ENCODE measurements at regions not wholly inside any gene's neighbourhood (a gene's known extent, or its start where the extent isn't known, plus 50 kb on each side); places are given as distances from the start of the nearest gene placed in this dataset.
"Not testable (repeated sequence)": the region's sequence is repeated elsewhere in the genome, so short reads cannot be mapped to it uniquely, and the experiment has no call there.

- Histone ChIP-seq H3K4me3 (ENCODE audit: low read depth in 1 of 2, low read length in 2 of 2) (no peak overlapping the region), H3K27ac (ENCODE audit: low read depth in 2 of 2, low read length in 1 of 2) (no peak overlapping the region), H3K27me3 (ENCODE audit: control insufficient read depth in 1 of 2, insufficient read depth in 2 of 2, low read length in 2 of 2) (no peaks in the 10 kb centered on the region), H3K9me3 (ENCODE audit: control insufficient read depth in 2 of 2, insufficient read depth in 1 of 2, low read depth in 1 of 2, low read length in 1 of 2) (no peaks in the 10 kb centered on the region), H3K4me1 (ENCODE audit: control insufficient read depth in 2 of 2, insufficient read depth in 2 of 2, low read length in 1 of 2) (no peaks in the 10 kb centered on the region), H3K36me3 (ENCODE audit: control insufficient read depth in 2 of 2, insufficient read depth in 2 of 2, low read length in 1 of 2) (no peaks in the 10 kb centered on the region)
- WGBS, 2 donors: 30 to 51% methylated on average over 9 of the region's 9 CpGs
Measured at GRCh38 chr6:19921786-19922185, 84.6 kb downstream of the ID4 start.

- no peaks in the 10 kb centered on the region for H3K9me3 ChIP-seq (ENCODE audit: control insufficient read depth in 2 of 2, insufficient read depth in 1 of 2, low read depth in 1 of 2, low read length in 1 of 2)
- no peak overlapping the region for H3K27ac ChIP-seq (ENCODE audit: low read depth in 2 of 2, low read length in 1 of 2)
- no peak overlapping the region for H3K4me3 ChIP-seq (ENCODE audit: low read depth in 1 of 2, low read length in 2 of 2)
- WGBS, 2 donors: 94 to 98% methylated on average over 1 of the region's 1 CpG
- no peaks in the 10 kb centered on the region for H3K27me3 ChIP-seq (ENCODE audit: control insufficient read depth in 1 of 2, insufficient read depth in 2 of 2, low read length in 2 of 2)
- no peaks in the 10 kb centered on the region for H3K4me1 ChIP-seq (ENCODE audit: control insufficient read depth in 2 of 2, insufficient read depth in 2 of 2, low read length in 1 of 2)
- no peaks in the 10 kb centered on the region for H3K36me3 ChIP-seq (ENCODE audit: control insufficient read depth in 2 of 2, insufficient read depth in 2 of 2, low read length in 1 of 2)
Measured at GRCh38 chr6:19925533-19925932, 88.4 kb downstream of the ID4 start.

- WGBS, 2 donors: 86 to 91% methylated on average over 2 of the region's 2 CpGs
- H3K9me3 ChIP-seq (ENCODE audit: control insufficient read depth in 2 of 2, insufficient read depth in 1 of 2, low read depth in 1 of 2, low read length in 1 of 2): no peaks in the 10 kb centered on the region
- no peak overlapping the region for H3K27ac ChIP-seq (ENCODE audit: low read depth in 2 of 2, low read length in 1 of 2)
- no peaks in the 10 kb centered on the region for H3K36me3 ChIP-seq (ENCODE audit: control insufficient read depth in 2 of 2, insufficient read depth in 2 of 2, low read length in 1 of 2)
- H3K27me3 ChIP-seq (ENCODE audit: control insufficient read depth in 1 of 2, insufficient read depth in 2 of 2, low read length in 2 of 2): no peaks in the 10 kb centered on the region
- no peak overlapping the region for H3K4me3 ChIP-seq (ENCODE audit: low read depth in 1 of 2, low read length in 2 of 2)
- H3K4me1 ChIP-seq (ENCODE audit: control insufficient read depth in 2 of 2, insufficient read depth in 2 of 2, low read length in 1 of 2): no peaks in the 10 kb centered on the region
Measured at GRCh38 chr6:19928461-19928860, 91.3 kb downstream of the ID4 start.

GRCh38 chr6:19929312-19929711 lies 92.1 kb downstream of the ID4 start:
- H3K27me3 ChIP-seq (ENCODE audit: control insufficient read depth in 1 of 2, insufficient read depth in 2 of 2, low read length in 2 of 2): no peaks in the 10 kb centered on the region
- no peak overlapping the region for H3K27ac ChIP-seq (ENCODE audit: low read depth in 2 of 2, low read length in 1 of 2)
- no peaks in the 10 kb centered on the region for H3K36me3 ChIP-seq (ENCODE audit: control insufficient read depth in 2 of 2, insufficient read depth in 2 of 2, low read length in 1 of 2)
- no peak overlapping the region for H3K4me3 ChIP-seq (ENCODE audit: low read depth in 1 of 2, low read length in 2 of 2)
- WGBS, 2 donors: 52 to 65% methylated on average over 1 of the region's 1 CpG
- H3K4me1 ChIP-seq (ENCODE audit: control insufficient read depth in 2 of 2, insufficient read depth in 2 of 2, low read length in 1 of 2): no peaks in the 10 kb centered on the region
- H3K9me3 ChIP-seq (ENCODE audit: control insufficient read depth in 2 of 2, insufficient read depth in 1 of 2, low read depth in 1 of 2, low read length in 1 of 2): no peaks in the 10 kb centered on the region

GRCh38 chr6:19934996-19935591 lies 97.9 kb downstream of the ID4 start:
- no peaks in the 10 kb centered on the region for H3K36me3 ChIP-seq (ENCODE audit: control insufficient read depth in 2 of 2, insufficient read depth in 2 of 2, low read length in 1 of 2)
- WGBS, 2 donors: 54 to 70% methylated on average over 5 of the region's 5 CpGs
- H3K4me1 ChIP-seq (ENCODE audit: control insufficient read depth in 2 of 2, insufficient read depth in 2 of 2, low read length in 1 of 2): no peaks in the 10 kb centered on the region
- H3K9me3 ChIP-seq (ENCODE audit: control insufficient read depth in 2 of 2, insufficient read depth in 1 of 2, low read depth in 1 of 2, low read length in 1 of 2): no peaks in the 10 kb centered on the region
- H3K27ac ChIP-seq (ENCODE audit: low read depth in 2 of 2, low read length in 1 of 2): no peak overlapping the region
- no peaks in the 10 kb centered on the region for H3K27me3 ChIP-seq (ENCODE audit: control insufficient read depth in 1 of 2, insufficient read depth in 2 of 2, low read length in 2 of 2)
- no peak overlapping the region for H3K4me3 ChIP-seq (ENCODE audit: low read depth in 1 of 2, low read length in 2 of 2)

- not testable (repeated sequence) for H3K4me3 ChIP-seq (ENCODE audit: low read depth in 1 of 2, low read length in 2 of 2); H3K4me1 ChIP-seq (ENCODE audit: control insufficient read depth in 2 of 2, insufficient read depth in 2 of 2, low read length in 1 of 2); H3K27me3 ChIP-seq (ENCODE audit: control insufficient read depth in 1 of 2, insufficient read depth in 2 of 2, low read length in 2 of 2); H3K27ac ChIP-seq (ENCODE audit: low read depth in 2 of 2, low read length in 1 of 2); H3K9me3 ChIP-seq (ENCODE audit: control insufficient read depth in 2 of 2, insufficient read depth in 1 of 2, low read depth in 1 of 2, low read length in 1 of 2); H3K36me3 ChIP-seq (ENCODE audit: control insufficient read depth in 2 of 2, insufficient read depth in 2 of 2, low read length in 1 of 2)
- 94 to 96% methylated on average over 20 to 28 of the region's 28 CpGs for WGBS, 2 donors
Measured at GRCh38 chr6:19939321-19939720, 102.2 kb downstream of the ID4 start.

GRCh38 chr6:19939926-19940325 lies 102.8 kb downstream of the ID4 start:
- H3K9me3 ChIP-seq (ENCODE audit: control insufficient read depth in 2 of 2, insufficient read depth in 1 of 2, low read depth in 1 of 2, low read length in 1 of 2); H3K4me1 ChIP-seq (ENCODE audit: control insufficient read depth in 2 of 2, insufficient read depth in 2 of 2, low read length in 1 of 2); H3K27ac ChIP-seq (ENCODE audit: low read depth in 2 of 2, low read length in 1 of 2); H3K36me3 ChIP-seq (ENCODE audit: control insufficient read depth in 2 of 2, insufficient read depth in 2 of 2, low read length in 1 of 2); H3K4me3 ChIP-seq (ENCODE audit: low read depth in 1 of 2, low read length in 2 of 2); H3K27me3 ChIP-seq (ENCODE audit: control insufficient read depth in 1 of 2, insufficient read depth in 2 of 2, low read length in 2 of 2): not testable (repeated sequence)
- WGBS, 2 donors: 94 to 96% methylated on average over 16 to 23 of the region's 28 CpGs

GRCh38 chr6:19943042-19943441 lies 105.9 kb downstream of the ID4 start:
- H3K36me3 ChIP-seq (ENCODE audit: control insufficient read depth in 2 of 2, insufficient read depth in 2 of 2, low read length in 1 of 2): no peaks in the 10 kb centered on the region
- H3K4me1 ChIP-seq (ENCODE audit: control insufficient read depth in 2 of 2, insufficient read depth in 2 of 2, low read length in 1 of 2): no peaks in the 10 kb centered on the region
- H3K4me3 ChIP-seq (ENCODE audit: low read depth in 1 of 2, low read length in 2 of 2): no peak overlapping the region
- H3K27me3 ChIP-seq (ENCODE audit: control insufficient read depth in 1 of 2, insufficient read depth in 2 of 2, low read length in 2 of 2): no peaks in the 10 kb centered on the region
- no peak overlapping the region for H3K27ac ChIP-seq (ENCODE audit: low read depth in 2 of 2, low read length in 1 of 2)
- no peaks in the 10 kb centered on the region for H3K9me3 ChIP-seq (ENCODE audit: control insufficient read depth in 2 of 2, insufficient read depth in 1 of 2, low read depth in 1 of 2, low read length in 1 of 2)

- Histone ChIP-seq H3K4me1 (ENCODE audit: control insufficient read depth in 2 of 2, insufficient read depth in 2 of 2, low read length in 1 of 2) (no peaks in the 10 kb centered on the region), H3K27ac (ENCODE audit: low read depth in 2 of 2, low read length in 1 of 2) (no peak overlapping the region), H3K9me3 (ENCODE audit: control insufficient read depth in 2 of 2, insufficient read depth in 1 of 2, low read depth in 1 of 2, low read length in 1 of 2) (no peaks in the 10 kb centered on the region), H3K4me3 (ENCODE audit: low read depth in 1 of 2, low read length in 2 of 2) (no peak overlapping the region), H3K36me3 (ENCODE audit: control insufficient read depth in 2 of 2, insufficient read depth in 2 of 2, low read length in 1 of 2) (no peaks in the 10 kb centered on the region), H3K27me3 (ENCODE audit: control insufficient read depth in 1 of 2, insufficient read depth in 2 of 2, low read length in 2 of 2) (no peaks in the 10 kb centered on the region)
- WGBS, 2 donors: 69 to 75% methylated on average over 3 of the region's 3 CpGs
Measured at GRCh38 chr6:19945843-19946358, 108.7 kb downstream of the ID4 start.

- Histone ChIP-seq H3K4me1 (ENCODE audit: control insufficient read depth in 2 of 2, insufficient read depth in 2 of 2, low read length in 1 of 2) (no peaks in the 10 kb centered on the region), H3K9me3 (ENCODE audit: control insufficient read depth in 2 of 2, insufficient read depth in 1 of 2, low read depth in 1 of 2, low read length in 1 of 2) (no peaks in the 10 kb centered on the region), H3K27ac (ENCODE audit: low read depth in 2 of 2, low read length in 1 of 2) (no peak overlapping the region), H3K36me3 (ENCODE audit: control insufficient read depth in 2 of 2, insufficient read depth in 2 of 2, low read length in 1 of 2) (no peaks in the 10 kb centered on the region), H3K27me3 (ENCODE audit: control insufficient read depth in 1 of 2, insufficient read depth in 2 of 2, low read length in 2 of 2) (no peaks in the 10 kb centered on the region), H3K4me3 (ENCODE audit: low read depth in 1 of 2, low read length in 2 of 2) (no peak overlapping the region)
- 87 to 89% methylated on average over 1 of the region's 1 CpG for WGBS, 2 donors
Measured at GRCh38 chr6:19949155-19949554, 112.0 kb downstream of the ID4 start.
